ENCODE measurements at regions not wholly inside any gene's neighbourhood (a gene's known extent, or its start where the extent isn't known, plus 50 kb on each side); places are given as distances from the start of the nearest gene placed in this dataset.

DNA sequence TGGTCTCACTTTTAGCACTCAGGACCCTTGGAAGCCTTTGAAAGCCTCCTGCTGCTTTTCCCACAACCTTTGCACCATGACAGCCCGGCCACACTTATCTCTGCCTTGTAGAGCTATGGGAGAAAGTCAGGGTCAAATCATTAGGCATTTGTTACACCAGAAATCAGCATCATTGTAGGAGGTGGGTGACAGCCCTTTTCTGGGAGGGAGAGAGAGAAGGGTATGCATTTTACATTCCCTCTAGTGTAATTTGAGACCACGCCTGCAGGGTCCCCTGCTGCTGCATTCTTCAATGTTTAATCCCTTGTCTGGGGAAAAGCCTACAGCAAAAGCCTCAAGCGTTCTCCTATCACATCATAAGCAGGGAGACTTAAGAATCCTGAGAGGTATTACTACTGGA lies 766.8 kb upstream of the FAM98A start:
- intact Hi-C loops (cut with micrococcal nuclease; ENCODE audit: unreplicated experiment), result no loop called here
- Histone ChIP-seq H3K36me3 (ENCODE audit: control insufficient read depth in 2 of 2, insufficient read depth in 2 of 2, low read length in 1 of 2) (no peaks in the 10 kb centered on the region), H3K4me1 (ENCODE audit: control insufficient read depth, insufficient read depth, low read length) (no peaks in the 10 kb centered on the region), H2AFZ (ENCODE audit: control insufficient read depth, low read depth, low read length) (no peak overlapping the region), H3K9me3 (replicated peaks; ENCODE audit: control insufficient read depth, insufficient read depth, low read length) (no peaks in the 10 kb centered on the region), H3K27ac (ENCODE audit: control insufficient read depth, insufficient read depth) (no peak overlapping the region), H3K79me2 (ENCODE audit: control insufficient read depth, insufficient read depth, low read length) (no peaks in the 10 kb centered on the region), H3K4me2 (ENCODE audit: control insufficient read depth, insufficient read depth) (no peak overlapping the region), H4K20me1 (ENCODE audit: control insufficient read depth, insufficient read depth) (no peaks in the 10 kb centered on the region), H3K27me3 (replicated peaks in 1 of 2; ENCODE audit: control insufficient read depth in 2 of 2, insufficient read depth in 2 of 2, low read length in 1 of 2) (no peaks in the 10 kb centered on the region), H3K9ac (ENCODE audit: control insufficient read depth, insufficient read depth, low read length) (no peak overlapping the region), H3K4me3 (no peak overlapping the region)
- in situ Hi-C loops (cut with MboI), result no loop called here
- CTCF ChIA-PET, result no interaction called here
- no peak for FAIRE-seq
- WGBS (ENCODE audit: insufficient coverage, insufficient replicate concordance, low lambda C conversion rate, missing lambda C conversion rate), result 13% methylated on average over 3 of the region's 3 CpGs
- BruUV-seq (replicated peaks), result no TSS peak
- no peak for DNase-seq (ENCODE audit: low read depth, low spot score)
- POLR2A ChIA-PET, result no interaction called here
- RAD21 ChIA-PET (ENCODE audit: unreplicated experiment), result no interaction called here
- SMC1A ChIA-PET (ENCODE audit: uncharacterized antibody, unreplicated experiment), result no interaction called here
- ATAC-seq, result no peak
- no peak for TF ChIP-seq SMARCA5 (IDR thresholded peaks at IDR 0.05)
- TF ChIP-seq, protein P1, sequence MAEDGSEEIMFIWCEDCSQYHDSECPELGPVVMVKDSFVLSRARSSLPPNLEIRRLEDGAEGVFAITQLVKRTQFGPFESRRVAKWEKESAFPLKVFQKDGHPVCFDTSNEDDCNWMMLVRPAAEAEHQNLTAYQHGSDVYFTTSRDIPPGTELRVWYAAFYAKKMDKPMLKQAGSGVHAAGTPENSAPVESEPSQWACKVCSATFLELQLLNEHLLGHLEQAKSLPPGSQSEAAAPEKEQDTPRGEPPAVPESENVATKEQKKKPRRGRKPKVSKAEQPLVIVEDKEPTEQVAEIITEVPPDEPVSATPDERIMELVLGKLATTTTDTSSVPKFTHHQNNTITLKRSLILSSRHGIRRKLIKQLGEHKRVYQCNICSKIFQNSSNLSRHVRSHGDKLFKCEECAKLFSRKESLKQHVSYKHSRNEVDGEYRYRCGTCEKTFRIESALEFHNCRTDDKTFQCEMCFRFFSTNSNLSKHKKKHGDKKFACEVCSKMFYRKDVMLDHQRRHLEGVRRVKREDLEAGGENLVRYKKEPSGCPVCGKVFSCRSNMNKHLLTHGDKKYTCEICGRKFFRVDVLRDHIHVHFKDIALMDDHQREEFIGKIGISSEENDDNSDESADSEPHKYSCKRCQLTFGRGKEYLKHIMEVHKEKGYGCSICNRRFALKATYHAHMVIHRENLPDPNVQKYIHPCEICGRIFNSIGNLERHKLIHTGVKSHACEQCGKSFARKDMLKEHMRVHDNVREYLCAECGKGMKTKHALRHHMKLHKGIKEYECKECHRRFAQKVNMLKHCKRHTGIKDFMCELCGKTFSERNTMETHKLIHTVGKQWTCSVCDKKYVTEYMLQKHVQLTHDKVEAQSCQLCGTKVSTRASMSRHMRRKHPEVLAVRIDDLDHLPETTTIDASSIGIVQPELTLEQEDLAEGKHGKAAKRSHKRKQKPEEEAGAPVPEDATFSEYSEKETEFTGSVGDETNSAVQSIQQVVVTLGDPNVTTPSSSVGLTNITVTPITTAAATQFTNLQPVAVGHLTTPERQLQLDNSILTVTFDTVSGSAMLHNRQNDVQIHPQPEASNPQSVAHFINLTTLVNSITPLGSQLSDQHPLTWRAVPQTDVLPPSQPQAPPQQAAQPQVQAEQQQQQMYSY (CRISPR knock-in tag; IDR thresholded peaks at IDR 0.05), result no peak
- no peak for TF ChIP-seq EP300 (IDR thresholded peaks at IDR 0.05; ENCODE audit: borderline replicate concordance in 1 of 2, control insufficient read depth in 1 of 2, low read depth in 2 of 2, low read length in 2 of 2)
- no peak for TF ChIP-seq KDM1A (IDR thresholded peaks at IDR 0.05; ENCODE audit: borderline replicate concordance)
- no peak for TF ChIP-seq SP1 (IDR thresholded peaks at IDR 0.05; ENCODE audit: low read depth, low read length)
- TF ChIP-seq SREBF1 (IDR thresholded peaks at IDR 0.05; ENCODE audit: low read length), result no peak
- TF ChIP-seq, protein P2, sequence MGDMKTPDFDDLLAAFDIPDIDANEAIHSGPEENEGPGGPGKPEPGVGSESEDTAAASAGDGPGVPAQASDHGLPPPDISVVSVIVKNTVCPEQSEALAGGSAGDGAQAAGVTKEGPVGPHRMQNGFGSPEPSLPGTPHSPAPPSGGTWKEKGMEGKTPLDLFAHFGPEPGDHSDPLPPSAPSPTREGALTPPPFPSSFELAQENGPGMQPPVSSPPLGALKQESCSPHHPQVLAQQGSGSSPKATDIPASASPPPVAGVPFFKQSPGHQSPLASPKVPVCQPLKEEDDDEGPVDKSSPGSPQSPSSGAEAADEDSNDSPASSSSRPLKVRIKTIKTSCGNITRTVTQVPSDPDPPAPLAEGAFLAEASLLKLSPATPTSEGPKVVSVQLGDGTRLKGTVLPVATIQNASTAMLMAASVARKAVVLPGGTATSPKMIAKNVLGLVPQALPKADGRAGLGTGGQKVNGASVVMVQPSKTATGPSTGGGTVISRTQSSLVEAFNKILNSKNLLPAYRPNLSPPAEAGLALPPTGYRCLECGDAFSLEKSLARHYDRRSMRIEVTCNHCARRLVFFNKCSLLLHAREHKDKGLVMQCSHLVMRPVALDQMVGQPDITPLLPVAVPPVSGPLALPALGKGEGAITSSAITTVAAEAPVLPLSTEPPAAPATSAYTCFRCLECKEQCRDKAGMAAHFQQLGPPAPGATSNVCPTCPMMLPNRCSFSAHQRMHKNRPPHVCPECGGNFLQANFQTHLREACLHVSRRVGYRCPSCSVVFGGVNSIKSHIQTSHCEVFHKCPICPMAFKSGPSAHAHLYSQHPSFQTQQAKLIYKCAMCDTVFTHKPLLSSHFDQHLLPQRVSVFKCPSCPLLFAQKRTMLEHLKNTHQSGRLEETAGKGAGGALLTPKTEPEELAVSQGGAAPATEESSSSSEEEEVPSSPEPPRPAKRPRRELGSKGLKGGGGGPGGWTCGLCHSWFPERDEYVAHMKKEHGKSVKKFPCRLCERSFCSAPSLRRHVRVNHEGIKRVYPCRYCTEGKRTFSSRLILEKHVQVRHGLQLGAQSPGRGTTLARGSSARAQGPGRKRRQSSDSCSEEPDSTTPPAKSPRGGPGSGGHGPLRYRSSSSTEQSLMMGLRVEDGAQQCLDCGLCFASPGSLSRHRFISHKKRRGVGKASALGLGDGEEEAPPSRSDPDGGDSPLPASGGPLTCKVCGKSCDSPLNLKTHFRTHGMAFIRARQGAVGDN (IDR thresholded peaks at IDR 0.05), result no peak
- TF ChIP-seq SMAD5 (IDR thresholded peaks at IDR 0.05; ENCODE audit: low read depth), result no peak
- TF ChIP-seq PML (IDR thresholded peaks at IDR 0.05; ENCODE audit: low read length), result no peak
- no peak for TF ChIP-seq CREM (IDR thresholded peaks at IDR 0.05; ENCODE audit: low read depth)
- no peak for TF ChIP-seq PAX8 (IDR thresholded peaks at IDR 0.05)
- TF ChIP-seq, protein P3, sequence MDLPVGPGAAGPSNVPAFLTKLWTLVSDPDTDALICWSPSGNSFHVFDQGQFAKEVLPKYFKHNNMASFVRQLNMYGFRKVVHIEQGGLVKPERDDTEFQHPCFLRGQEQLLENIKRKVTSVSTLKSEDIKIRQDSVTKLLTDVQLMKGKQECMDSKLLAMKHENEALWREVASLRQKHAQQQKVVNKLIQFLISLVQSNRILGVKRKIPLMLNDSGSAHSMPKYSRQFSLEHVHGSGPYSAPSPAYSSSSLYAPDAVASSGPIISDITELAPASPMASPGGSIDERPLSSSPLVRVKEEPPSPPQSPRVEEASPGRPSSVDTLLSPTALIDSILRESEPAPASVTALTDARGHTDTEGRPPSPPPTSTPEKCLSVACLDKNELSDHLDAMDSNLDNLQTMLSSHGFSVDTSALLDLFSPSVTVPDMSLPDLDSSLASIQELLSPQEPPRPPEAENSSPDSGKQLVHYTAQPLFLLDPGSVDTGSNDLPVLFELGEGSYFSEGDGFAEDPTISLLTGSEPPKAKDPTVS (IDR thresholded peaks at IDR 0.05; ENCODE audit: low read depth, low read length), result no peak
- no peak for TF ChIP-seq ZNF217 (IDR thresholded peaks at IDR 0.05)
- no peak for TF ChIP-seq KAT2A (conservative IDR thresholded peaks at IDR 0.05; ENCODE audit: control insufficient read depth, low read depth, low read length)
- no peak for TF ChIP-seq MTA2 (IDR thresholded peaks at IDR 0.05; ENCODE audit: low read depth)
- TF ChIP-seq, protein P4, sequence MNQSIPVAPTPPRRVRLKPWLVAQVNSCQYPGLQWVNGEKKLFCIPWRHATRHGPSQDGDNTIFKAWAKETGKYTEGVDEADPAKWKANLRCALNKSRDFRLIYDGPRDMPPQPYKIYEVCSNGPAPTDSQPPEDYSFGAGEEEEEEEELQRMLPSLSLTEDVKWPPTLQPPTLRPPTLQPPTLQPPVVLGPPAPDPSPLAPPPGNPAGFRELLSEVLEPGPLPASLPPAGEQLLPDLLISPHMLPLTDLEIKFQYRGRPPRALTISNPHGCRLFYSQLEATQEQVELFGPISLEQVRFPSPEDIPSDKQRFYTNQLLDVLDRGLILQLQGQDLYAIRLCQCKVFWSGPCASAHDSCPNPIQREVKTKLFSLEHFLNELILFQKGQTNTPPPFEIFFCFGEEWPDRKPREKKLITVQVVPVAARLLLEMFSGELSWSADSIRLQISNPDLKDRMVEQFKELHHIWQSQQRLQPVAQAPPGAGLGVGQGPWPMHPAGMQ (IDR thresholded peaks at IDR 0.05; ENCODE audit: borderline replicate concordance), result no peak

All from GM12878 (cell line).